ENCODE measurements at regions not wholly inside any gene's neighbourhood (a gene's known extent, or its start where the extent isn't known, plus 50 kb on each side); places are given as distances from the start of the nearest gene placed in this dataset.
"Not testable (repeated sequence)": the region's sequence is repeated elsewhere in the genome, so short reads cannot be mapped to it uniquely, and the experiment has no call there.

- DNase-seq: no peak
These were observed 122.2 kb downstream of the ANXA2 start for GRCh38 chr15:60275624-60276023.

GRCh38 chr15:60278879-60279278, 118.9 kb downstream of the ANXA2 start:
- DNase-seq: no peak

GRCh38 chr15:60280259-60280658, 117.5 kb downstream of the ANXA2 start:
- DNase-seq: no peak

- no peak for DNase-seq
These were observed 113.8 kb downstream of the ANXA2 start for GRCh38 chr15:60283936-60284335.

DNA sequence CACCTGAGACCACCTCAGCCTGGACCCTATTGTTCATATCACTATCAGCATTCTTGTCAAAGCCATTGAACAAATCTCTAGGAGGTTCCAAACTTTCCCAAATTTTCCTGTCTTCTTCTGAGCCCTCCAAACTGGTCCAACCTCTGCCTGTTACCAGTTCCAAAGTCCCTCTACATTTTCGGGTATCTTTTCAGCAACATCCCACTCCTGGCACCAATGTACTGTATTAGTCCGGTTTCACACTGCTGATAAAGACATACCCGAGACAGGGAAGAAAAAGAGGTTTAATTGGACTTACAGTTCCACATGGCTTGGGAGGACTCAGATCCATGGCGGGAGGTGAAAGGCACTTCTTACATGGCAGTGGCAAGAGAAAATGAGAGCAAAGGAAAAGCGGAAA, 101.9 kb downstream of the ANXA2 start:
- not testable (repeated sequence) for DNase-seq

DNA sequence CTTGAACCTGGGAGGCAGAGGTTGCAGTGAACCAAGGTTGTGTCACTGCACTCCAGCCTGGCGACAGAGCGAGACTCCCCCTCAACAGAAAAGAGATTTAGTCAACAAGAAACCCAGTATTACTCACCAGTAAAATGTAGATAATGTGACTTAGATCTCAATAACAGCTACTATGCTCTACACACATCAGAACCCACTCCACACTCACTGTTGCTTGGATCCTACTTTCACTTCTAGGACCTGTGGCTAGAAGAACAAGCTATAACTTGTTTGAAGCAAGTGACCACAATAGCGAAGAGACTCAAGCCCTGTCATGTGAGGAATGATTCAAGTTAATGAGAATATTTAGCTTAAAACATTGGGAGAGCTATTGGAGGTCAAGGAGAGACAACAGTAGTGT, 100.7 kb downstream of the ANXA2 start:
- DNase-seq: no peak
